ENCODE measurements at regions not wholly inside any gene's neighbourhood (a gene's known extent, or its start where the extent isn't known, plus 50 kb on each side); places are given as distances from the start of the nearest gene placed in this dataset.

DNA sequence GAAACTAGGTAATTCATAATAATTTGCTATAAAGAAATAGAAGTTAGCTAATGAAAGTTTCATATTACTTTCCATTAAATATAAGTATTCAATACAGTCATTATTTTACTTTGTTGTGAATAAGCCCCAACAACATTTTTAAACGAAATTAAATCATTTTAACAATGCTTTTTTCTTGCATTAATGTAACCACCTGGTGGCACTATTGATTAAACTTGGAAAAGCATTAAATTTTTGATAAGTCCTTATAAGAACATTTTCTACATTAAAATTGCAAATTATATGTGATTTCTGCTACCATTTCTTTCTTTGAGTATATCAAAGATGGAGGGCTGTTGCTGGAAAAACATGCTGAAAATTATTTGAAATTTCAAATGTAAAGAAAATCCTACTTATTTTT is 918.8 kb upstream of the TMPRSS15 start:
- Histone ChIP-seq H3K27me3 (ENCODE audit: insufficient read depth, low read length) (no peaks in the 10 kb centered on the region), H3K9me3 (ENCODE audit: insufficient read depth, low read depth, low read length) (peaks cover under 1% of the 10 kb centered on the region), H2AFZ (ENCODE audit: low read depth, low read length) (no peak overlapping the region), H3K79me2 (ENCODE audit: insufficient read depth, low read length) (no peaks in the 10 kb centered on the region), H3K9ac (ENCODE audit: low read length) (no peak overlapping the region), H3K27ac (ENCODE audit: low read depth, low read length) (no peak overlapping the region), H4K20me1 (ENCODE audit: insufficient read depth, low read length) (no peaks in the 10 kb centered on the region), H3K4me2 (ENCODE audit: low read length) (no peak overlapping the region), H3K4me3 (ENCODE audit: insufficient read depth, low read depth, low read length) (no peak overlapping the region), H3K36me3 (ENCODE audit: insufficient read depth, low read length) (no peaks in the 10 kb centered on the region), H3K4me1 (ENCODE audit: insufficient read depth, low read length) (no peaks in the 10 kb centered on the region)
- H3K4me3 Mint-ChIP-seq (ENCODE audit: unreplicated experiment): no peak overlapping the region
- H3K9me3 Mint-ChIP-seq (ENCODE audit: unreplicated experiment): no peaks in the 10 kb centered on the region
- no peaks in the 10 kb centered on the region for H3K27me3 Mint-ChIP-seq (ENCODE audit: low read depth, unreplicated experiment)
- TF ChIP-seq, protein P1, sequence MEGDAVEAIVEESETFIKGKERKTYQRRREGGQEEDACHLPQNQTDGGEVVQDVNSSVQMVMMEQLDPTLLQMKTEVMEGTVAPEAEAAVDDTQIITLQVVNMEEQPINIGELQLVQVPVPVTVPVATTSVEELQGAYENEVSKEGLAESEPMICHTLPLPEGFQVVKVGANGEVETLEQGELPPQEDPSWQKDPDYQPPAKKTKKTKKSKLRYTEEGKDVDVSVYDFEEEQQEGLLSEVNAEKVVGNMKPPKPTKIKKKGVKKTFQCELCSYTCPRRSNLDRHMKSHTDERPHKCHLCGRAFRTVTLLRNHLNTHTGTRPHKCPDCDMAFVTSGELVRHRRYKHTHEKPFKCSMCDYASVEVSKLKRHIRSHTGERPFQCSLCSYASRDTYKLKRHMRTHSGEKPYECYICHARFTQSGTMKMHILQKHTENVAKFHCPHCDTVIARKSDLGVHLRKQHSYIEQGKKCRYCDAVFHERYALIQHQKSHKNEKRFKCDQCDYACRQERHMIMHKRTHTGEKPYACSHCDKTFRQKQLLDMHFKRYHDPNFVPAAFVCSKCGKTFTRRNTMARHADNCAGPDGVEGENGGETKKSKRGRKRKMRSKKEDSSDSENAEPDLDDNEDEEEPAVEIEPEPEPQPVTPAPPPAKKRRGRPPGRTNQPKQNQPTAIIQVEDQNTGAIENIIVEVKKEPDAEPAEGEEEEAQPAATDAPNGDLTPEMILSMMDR (IDR thresholded peaks at IDR 0.05; ENCODE audit: insufficient read depth, low read depth, low read length): no peak
- TF ChIP-seq EZH2 (IDR thresholded peaks at IDR 0.05; ENCODE audit: insufficient read depth, low read length): no peak
- peaks cover 5% of the 10 kb centered on the region for H3K4me1 Mint-ChIP-seq (ENCODE audit: low read depth, unreplicated experiment)
- H3K36me3 Mint-ChIP-seq (ENCODE audit: low read depth, unreplicated experiment): no peaks in the 10 kb centered on the region
- FAIRE-seq (no peak), DNase-seq (ENCODE audit: low read depth) (no peak)
- no peak overlapping the region for H3K27ac Mint-ChIP-seq (ENCODE audit: unreplicated experiment)

DNA sequence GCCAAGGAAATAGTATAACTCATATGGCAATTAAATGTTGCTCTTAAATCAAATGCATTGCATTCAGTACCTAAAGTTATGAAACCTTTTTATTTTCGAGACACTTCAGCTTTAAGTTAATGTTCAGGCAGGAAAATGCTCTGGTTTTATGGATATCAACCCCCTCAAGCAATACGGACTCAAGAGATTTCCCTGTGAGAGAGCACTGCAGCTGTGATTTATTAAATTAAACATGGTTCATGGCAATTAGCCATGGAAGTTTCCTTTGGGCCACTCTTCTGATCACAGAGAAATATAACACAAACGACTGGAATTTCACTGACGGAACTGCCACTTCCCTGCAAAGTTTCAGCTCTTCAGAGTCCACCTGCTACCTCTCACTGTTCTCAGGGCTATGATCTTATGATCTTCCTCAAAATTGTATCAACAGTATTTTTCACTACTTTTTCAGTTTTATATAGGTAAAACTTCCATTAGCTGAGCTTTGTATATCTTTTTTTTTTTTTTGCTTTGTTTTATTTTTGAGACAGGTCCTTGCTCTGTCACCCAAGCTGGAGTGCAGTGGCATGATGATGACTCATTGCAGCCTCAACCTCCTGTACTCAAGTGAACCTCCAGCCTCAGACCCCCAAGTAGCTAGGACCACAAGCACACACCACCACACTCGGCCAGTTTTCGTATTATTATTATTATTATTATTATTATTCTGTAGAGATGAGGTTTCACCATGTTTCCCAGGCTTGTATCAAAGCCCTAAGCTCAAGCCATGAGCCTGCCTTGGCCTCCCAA is 923.1 kb upstream of the TMPRSS15 start:
- Histone ChIP-seq H3K27ac (ENCODE audit: low read depth, low read length) (no peak overlapping the region), H4K20me1 (ENCODE audit: insufficient read depth, low read length) (no peaks in the 10 kb centered on the region), H3K9ac (ENCODE audit: low read length) (no peak overlapping the region), H2AFZ (ENCODE audit: low read depth, low read length) (no peak overlapping the region), H3K36me3 (ENCODE audit: insufficient read depth, low read length) (no peaks in the 10 kb centered on the region), H3K4me2 (ENCODE audit: low read length) (no peak overlapping the region), H3K27me3 (ENCODE audit: insufficient read depth, low read length) (no peaks in the 10 kb centered on the region), H3K4me1 (ENCODE audit: insufficient read depth, low read length) (no peaks in the 10 kb centered on the region), H3K4me3 (ENCODE audit: insufficient read depth, low read depth, low read length) (no peak overlapping the region), H3K79me2 (ENCODE audit: insufficient read depth, low read length) (no peaks in the 10 kb centered on the region), H3K9me3 (ENCODE audit: insufficient read depth, low read depth, low read length) (no peaks in the 10 kb centered on the region)
- no peak overlapping the region for H3K27ac Mint-ChIP-seq (ENCODE audit: unreplicated experiment)
- TF ChIP-seq EZH2 (IDR thresholded peaks at IDR 0.05; ENCODE audit: insufficient read depth, low read length): no peak
- TF ChIP-seq, protein P1 (IDR thresholded peaks at IDR 0.05; ENCODE audit: insufficient read depth, low read depth, low read length): no peak
- no peak overlapping the region for H3K4me3 Mint-ChIP-seq (ENCODE audit: unreplicated experiment)
- H3K9me3 Mint-ChIP-seq (ENCODE audit: unreplicated experiment): no peaks in the 10 kb centered on the region
- DNase-seq (ENCODE audit: low read depth) (no peak), FAIRE-seq (no peak)
- no peaks in the 10 kb centered on the region for H3K27me3 Mint-ChIP-seq (ENCODE audit: low read depth, unreplicated experiment)
- no peaks in the 10 kb centered on the region for H3K36me3 Mint-ChIP-seq (ENCODE audit: low read depth, unreplicated experiment)
- H3K4me1 Mint-ChIP-seq (ENCODE audit: low read depth, unreplicated experiment): peaks cover 3% of the 10 kb centered on the region

DNA sequence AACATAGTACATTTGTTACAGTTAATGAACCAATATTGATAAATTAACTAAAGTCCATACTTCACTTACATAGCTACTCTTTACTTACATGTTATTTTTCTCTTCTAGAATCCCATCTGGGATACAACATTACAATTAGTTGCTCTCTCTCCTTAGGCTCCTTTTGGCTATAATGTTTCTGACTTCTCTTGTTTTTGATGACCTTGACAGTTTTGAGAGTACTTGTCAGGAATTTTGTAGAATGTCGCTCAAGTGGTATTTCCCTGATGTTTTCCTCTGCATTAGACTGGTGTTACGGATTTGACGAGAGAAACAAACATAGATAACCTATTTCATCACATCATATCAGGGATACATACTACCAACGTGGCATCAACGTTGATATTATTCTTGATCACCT is 925.4 kb upstream of the TMPRSS15 start:
- Mint-ChIP-seq H3K9me3 (ENCODE audit: unreplicated experiment) (peaks cover 8% of the 10 kb centered on the region), H3K4me1 (ENCODE audit: low read depth, unreplicated experiment) (no peaks in the 10 kb centered on the region), H3K4me3 (ENCODE audit: unreplicated experiment) (no peak overlapping the region), H3K27ac (ENCODE audit: unreplicated experiment) (no peak overlapping the region), H3K27me3 (ENCODE audit: low read depth, unreplicated experiment) (no peaks in the 10 kb centered on the region), H3K36me3 (ENCODE audit: low read depth, unreplicated experiment) (peaks cover 3% of the 10 kb centered on the region)
- Histone ChIP-seq H3K9ac (ENCODE audit: low read length) (no peak overlapping the region), H3K4me3 (ENCODE audit: insufficient read depth, low read depth, low read length) (no peak overlapping the region), H2AFZ (ENCODE audit: low read depth, low read length) (no peak overlapping the region), H4K20me1 (ENCODE audit: insufficient read depth, low read length) (no peaks in the 10 kb centered on the region), H3K9me3 (ENCODE audit: insufficient read depth, low read depth, low read length) (no peaks in the 10 kb centered on the region), H3K4me2 (ENCODE audit: low read length) (no peak overlapping the region), H3K27ac (ENCODE audit: low read depth, low read length) (no peak overlapping the region), H3K4me1 (ENCODE audit: insufficient read depth, low read length) (no peaks in the 10 kb centered on the region), H3K36me3 (ENCODE audit: insufficient read depth, low read length) (no peaks in the 10 kb centered on the region), H3K79me2 (ENCODE audit: insufficient read depth, low read length) (no peaks in the 10 kb centered on the region), H3K27me3 (ENCODE audit: insufficient read depth, low read length) (no peaks in the 10 kb centered on the region)
- FAIRE-seq: no peak
- no peak for DNase-seq (ENCODE audit: low read depth)
- TF ChIP-seq, protein P1 (IDR thresholded peaks at IDR 0.05; ENCODE audit: insufficient read depth, low read depth, low read length): no peak
- no peak for TF ChIP-seq EZH2 (IDR thresholded peaks at IDR 0.05; ENCODE audit: insufficient read depth, low read length)

Measured in astrocyte (in vitro differentiated cells and primary cell).